Lower lobe of right lung (tissue), 2 donors: ENCODE measurements at regions not wholly inside any gene's neighbourhood (a gene's known extent, or its start where the extent isn't known, plus 50 kb on each side); places are given as distances from the start of the nearest gene placed in this dataset.
"Not testable (repeated sequence)": the region's sequence is repeated elsewhere in the genome, so short reads cannot be mapped to it uniquely, and the experiment has no call there.

ENCODE experiments used
- ATAC-seq, 2 donors: fragments of 200-7000 bp; cut with Tn5 transposase; one replicate each; pipeline ENCODE4 v1.9.1; 2020 to 2022; ENCODE audit warnings: mild to moderate bottlenecking in 2 of 2, moderate library complexity in 2 of 2
- DNase-seq: peaks from one replicate; pipeline ENCODE4 v3.0.0-alpha.2; 2020
- H3K27ac ChIP-seq: fragments of 200-600 bp; one replicate; pipeline ENCODE4 v1.8.0; 2022
- H3K27me3 ChIP-seq: fragments of 200-600 bp; one replicate; pipeline ENCODE4 v1.8.0; 2022; ENCODE audit warnings: low read depth
- H3K36me3 ChIP-seq: fragments of 200-600 bp; one replicate; pipeline ENCODE4 v1.8.0; 2022; ENCODE audit warnings: mild to moderate bottlenecking
- H3K4me1 ChIP-seq: fragments of 200-600 bp; one replicate; pipeline ENCODE4 v1.8.0; 2022
- H3K4me3 ChIP-seq: fragments of 200-600 bp; one replicate; pipeline ENCODE4 v1.8.0; 2022; ENCODE audit warnings: mild to moderate bottlenecking
- H3K9me3 ChIP-seq: fragments of 200-600 bp; one replicate; pipeline ENCODE4 v1.8.0; 2022
- intact Hi-C: fragments of 100-400 bp; cut with DNase I; formaldehyde crosslinking; loops from one replicate; pipeline ENCODE4 v1.11.0; 2022
- TF ChIP-seq, protein P1 (sequence below): fragments of 200-600 bp; IDR thresholded peaks from one replicate; pipeline ENCODE4 v1.8.0; 2022; ENCODE audit warnings: antibody characterized with exemption, mild to moderate bottlenecking
- donor health status: DM: no; HTN: yes; CAD: no; lungs with severe emphysema.

DNA sequence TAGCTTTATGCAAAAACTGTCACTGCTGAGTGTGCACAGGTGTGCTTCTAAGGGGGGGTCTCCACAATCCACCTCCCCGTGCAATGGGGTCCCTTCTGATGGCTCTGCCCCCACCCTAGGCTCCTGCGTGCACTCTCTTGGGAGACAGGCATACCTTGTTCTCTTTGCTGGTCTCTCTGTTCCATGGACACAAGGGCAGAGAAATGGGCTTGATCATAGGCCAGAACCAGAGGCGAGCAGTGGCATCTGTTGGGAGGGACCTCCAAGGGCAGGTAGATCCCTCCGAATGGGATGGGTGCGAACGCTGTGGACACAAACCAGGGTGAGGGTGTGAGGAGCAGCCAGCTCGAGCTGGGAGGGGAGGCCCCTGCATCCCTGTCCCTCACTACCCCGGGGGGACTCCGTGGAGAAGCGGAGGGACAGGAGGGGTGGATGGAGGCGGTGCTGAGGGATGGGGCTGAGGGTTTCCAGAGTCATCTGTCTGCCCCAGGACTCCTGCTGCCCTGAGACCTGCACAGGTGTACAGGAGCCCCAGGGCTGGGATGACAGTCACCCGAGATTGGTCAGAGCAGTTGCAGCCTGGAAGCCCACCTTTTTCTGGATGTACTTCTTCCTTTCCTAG lies 175.0 kb downstream of the KLF13 start:
- no peak overlapping the region for H3K27ac ChIP-seq
- H3K9me3 ChIP-seq: no peaks in the 10 kb centered on the region
- ATAC-seq: no peak
- peaks cover 8% of the 10 kb centered on the region for H3K4me1 ChIP-seq
- TF ChIP-seq, protein P1, sequence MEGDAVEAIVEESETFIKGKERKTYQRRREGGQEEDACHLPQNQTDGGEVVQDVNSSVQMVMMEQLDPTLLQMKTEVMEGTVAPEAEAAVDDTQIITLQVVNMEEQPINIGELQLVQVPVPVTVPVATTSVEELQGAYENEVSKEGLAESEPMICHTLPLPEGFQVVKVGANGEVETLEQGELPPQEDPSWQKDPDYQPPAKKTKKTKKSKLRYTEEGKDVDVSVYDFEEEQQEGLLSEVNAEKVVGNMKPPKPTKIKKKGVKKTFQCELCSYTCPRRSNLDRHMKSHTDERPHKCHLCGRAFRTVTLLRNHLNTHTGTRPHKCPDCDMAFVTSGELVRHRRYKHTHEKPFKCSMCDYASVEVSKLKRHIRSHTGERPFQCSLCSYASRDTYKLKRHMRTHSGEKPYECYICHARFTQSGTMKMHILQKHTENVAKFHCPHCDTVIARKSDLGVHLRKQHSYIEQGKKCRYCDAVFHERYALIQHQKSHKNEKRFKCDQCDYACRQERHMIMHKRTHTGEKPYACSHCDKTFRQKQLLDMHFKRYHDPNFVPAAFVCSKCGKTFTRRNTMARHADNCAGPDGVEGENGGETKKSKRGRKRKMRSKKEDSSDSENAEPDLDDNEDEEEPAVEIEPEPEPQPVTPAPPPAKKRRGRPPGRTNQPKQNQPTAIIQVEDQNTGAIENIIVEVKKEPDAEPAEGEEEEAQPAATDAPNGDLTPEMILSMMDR: no peak
- no peak overlapping the region for H3K4me3 ChIP-seq
- no peak for DNase-seq
- intact Hi-C loops: no loop called here
- no peaks in the 10 kb centered on the region for H3K27me3 ChIP-seq
- H3K36me3 ChIP-seq: no peaks in the 10 kb centered on the region

DNA sequence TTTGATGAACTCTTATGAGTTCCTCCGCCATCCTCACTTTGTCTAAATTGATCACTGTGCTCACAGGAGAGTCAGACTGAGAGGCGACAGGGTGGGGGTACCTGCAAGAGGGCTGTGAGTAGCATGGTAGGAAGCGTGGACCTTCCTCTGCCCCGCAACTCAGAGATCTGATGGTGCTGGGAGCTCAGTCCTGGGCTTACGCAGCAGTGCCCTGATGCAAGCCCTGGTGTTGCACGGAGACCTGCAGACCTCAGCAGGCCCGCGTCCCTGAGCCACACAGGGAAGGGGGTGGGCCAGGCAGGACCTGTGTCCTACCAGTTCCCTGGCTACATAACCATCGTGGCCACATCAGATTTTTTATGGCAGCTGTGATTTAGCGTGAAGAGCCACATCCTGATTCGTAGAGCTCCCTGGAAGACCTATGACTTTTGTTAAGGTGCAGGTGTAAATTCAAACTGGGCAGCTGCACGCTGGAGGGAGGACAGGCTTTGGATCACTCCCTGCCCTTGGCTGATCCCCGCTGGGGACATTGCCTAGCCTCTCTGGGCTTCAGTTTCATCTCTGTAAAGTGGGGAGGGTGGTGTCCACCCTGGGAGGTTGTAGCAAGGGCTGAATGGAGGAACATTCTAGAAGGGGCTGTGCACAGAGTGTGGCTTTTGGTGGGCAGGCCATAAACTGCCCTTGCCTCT lies 176.1 kb downstream of the KLF13 start:
- no peak for ATAC-seq
- Histone ChIP-seq H3K4me3 (no peak overlapping the region), H3K27me3 (no peaks in the 10 kb centered on the region), H3K27ac (no peak overlapping the region), H3K36me3 (no peaks in the 10 kb centered on the region), H3K9me3 (no peaks in the 10 kb centered on the region), H3K4me1 (peaks cover 8% of the 10 kb centered on the region)
- DNase-seq: no peak
- intact Hi-C loops: no loop called here
- TF ChIP-seq, protein P1: no peak

DNA sequence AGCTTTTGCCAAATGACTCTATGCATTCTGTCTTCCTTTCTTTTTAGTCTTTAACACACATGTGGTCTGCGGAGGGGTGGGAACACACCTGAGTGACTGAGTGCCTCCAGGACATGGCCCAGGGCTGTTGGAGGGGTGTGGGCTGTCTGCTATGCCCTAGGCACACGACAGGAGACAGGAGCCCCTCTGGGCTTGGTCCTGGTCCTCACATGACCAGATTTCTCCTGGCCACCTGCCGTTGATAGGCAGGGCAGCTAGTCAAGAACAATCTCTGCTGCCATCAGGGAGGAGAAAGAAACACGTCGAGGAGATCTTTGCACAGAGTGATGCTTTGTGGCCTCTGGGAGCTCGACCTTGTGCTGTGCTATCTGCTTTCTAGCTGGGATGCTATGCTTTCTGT lies 176.6 kb downstream of the KLF13 start:
- no peaks in the 10 kb centered on the region for H3K27me3 ChIP-seq
- TF ChIP-seq, protein P1: no peak
- no peaks in the 10 kb centered on the region for H3K36me3 ChIP-seq
- DNase-seq (no peak), ATAC-seq (no peak)
- no peaks in the 10 kb centered on the region for H3K9me3 ChIP-seq
- H3K4me3 ChIP-seq: no peak overlapping the region
- no peak overlapping the region for H3K27ac ChIP-seq
- intact Hi-C loops: no loop called here
- peaks cover 8% of the 10 kb centered on the region for H3K4me1 ChIP-seq

DNA sequence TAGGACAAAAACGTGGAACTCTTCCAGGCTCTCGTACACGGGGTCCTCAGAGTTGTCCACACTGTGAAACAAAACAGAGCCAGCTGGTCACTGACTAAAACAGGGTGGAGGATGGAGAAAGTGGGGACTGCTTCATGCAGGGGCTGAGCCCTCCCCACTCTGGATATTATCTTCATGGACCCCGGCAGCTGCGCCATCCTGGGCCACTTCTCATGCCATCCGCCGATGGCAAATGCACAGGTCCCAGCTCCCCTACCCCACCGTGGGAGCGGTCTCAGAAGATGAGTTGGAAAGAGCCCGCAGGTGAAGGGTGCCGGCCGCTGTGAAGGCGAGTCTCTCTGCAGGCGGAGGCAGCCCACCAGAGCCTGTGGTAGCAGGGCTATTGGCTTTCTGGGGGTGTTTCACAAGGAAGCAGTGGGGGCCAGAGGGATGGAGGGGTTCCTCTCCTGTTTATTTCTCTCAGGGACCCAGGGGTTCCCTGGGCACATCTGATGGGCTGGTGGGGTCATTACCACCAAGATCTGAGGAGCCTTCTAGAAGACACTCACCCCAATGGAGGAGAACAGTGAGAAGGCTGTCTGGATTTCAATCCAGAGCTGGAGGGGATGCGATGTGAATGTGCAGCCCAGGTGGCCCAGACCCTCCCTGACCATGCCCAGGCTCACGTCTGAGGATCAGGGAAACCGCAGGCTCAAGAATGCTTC lies 177.3 kb downstream of the KLF13 start:
- Histone ChIP-seq H3K36me3 (no peaks in the 10 kb centered on the region), H3K4me1 (peaks cover 8% of the 10 kb centered on the region), H3K4me3 (no peak overlapping the region), H3K27me3 (no peaks in the 10 kb centered on the region), H3K9me3 (no peaks in the 10 kb centered on the region), H3K27ac (peak overlapping the region; percentile 18)
- DNase-seq: no peak
- ATAC-seq: peak; percentile 6 to 13
- TF ChIP-seq, protein P1: no peak
- intact Hi-C loops: no loop called here

DNA sequence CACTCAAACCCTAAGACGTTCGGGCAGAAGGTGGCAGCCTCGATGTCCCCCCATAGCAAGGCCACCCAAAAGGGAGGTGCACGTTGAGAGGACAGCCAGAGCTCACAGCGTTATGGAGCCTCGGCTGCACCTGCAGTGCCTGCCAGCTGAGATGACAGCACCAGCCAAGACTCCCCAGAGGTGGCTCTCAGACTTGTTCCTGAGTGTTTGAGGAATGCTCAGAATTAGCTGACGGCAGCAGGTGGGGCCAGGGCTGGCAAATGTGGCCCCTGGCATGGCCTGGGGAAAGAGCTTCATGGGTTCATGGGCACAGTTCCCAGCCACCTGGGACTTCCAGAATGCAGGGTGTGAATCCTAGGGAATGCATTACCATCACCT lies 177.8 kb downstream of the KLF13 start:
- no peaks in the 10 kb centered on the region for H3K9me3 ChIP-seq
- peak overlapping the region; percentile 18 for H3K27ac ChIP-seq
- H3K4me1 ChIP-seq: peaks cover 8% of the 10 kb centered on the region
- no peak overlapping the region for H3K4me3 ChIP-seq
- DNase-seq (no peak), ATAC-seq (peak; percentile 86 to 96)
- TF ChIP-seq, protein P1: no peak
- intact Hi-C loops: no loop called here
- no peaks in the 10 kb centered on the region for H3K27me3 ChIP-seq
- H3K36me3 ChIP-seq: no peaks in the 10 kb centered on the region

DNA sequence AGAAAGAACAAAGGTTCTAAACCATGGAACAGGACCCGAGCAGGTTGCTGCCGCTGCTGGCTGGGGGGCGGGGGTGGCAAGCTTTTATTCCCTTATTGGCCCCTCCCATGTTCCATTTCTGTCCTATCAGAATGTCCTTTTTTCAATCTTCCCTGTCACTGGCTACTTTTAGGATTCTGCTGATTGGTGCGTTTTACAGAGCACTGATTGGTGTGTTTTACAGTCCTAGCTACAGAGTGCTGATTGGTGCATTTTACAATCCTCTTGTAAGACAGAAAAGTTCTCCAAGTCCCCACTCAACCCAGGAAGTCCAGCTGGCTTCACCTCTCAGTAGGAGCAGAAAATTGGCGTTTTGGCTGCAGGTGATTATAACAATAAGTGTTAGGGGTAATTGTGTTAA lies 180.9 kb downstream of the KLF13 start:
- intact Hi-C loops, H3K27me3 ChIP-seq, H3K4me1 ChIP-seq, H3K4me3 ChIP-seq, DNase-seq, ATAC-seq, H3K9me3 ChIP-seq, H3K36me3 ChIP-seq, H3K27ac ChIP-seq: not testable (repeated sequence)
